GM19324 (cell line): ENCODE measurements at regions not wholly inside any gene's neighbourhood (a gene's known extent, or its start where the extent isn't known, plus 50 kb on each side); places are given as distances from the start of the nearest gene placed in this dataset.

Experiments used
- ATAC-seq: cut with Tn5 transposase; IDR thresholded peaks from one replicate; pipeline ENCODE4 v1.9.1; 2021; ENCODE audit warnings: mild to moderate bottlenecking, moderate library complexity; ENCODE audit not compliant: unreplicated experiment, low FRiP score

- no peak for ATAC-seq
Measured at GRCh38 chr15:39392469-39393047, 188.3 kb upstream of the THBS1 start.

- no peak for ATAC-seq
Measured at GRCh38 chr15:39393575-39394335, 187.1 kb upstream of the THBS1 start.

GRCh38 chr15:39394496-39394895, 186.4 kb upstream of the THBS1 start:
- no peak for ATAC-seq

- ATAC-seq: no peak
Measured at GRCh38 chr15:39396979-39397615, 183.8 kb upstream of the THBS1 start.

- ATAC-seq: no peak
Measured at GRCh38 chr15:39397883-39398282, 183.0 kb upstream of the THBS1 start.

GRCh38 chr15:39399600-39399999, 181.3 kb upstream of the THBS1 start:
- no peak for ATAC-seq

GRCh38 chr15:39400002-39400401, 180.9 kb upstream of the THBS1 start:
- no peak for ATAC-seq

- ATAC-seq: no peak
Measured at GRCh38 chr15:39400821-39401550, 179.9 kb upstream of the THBS1 start.

GRCh38 chr15:39403640-39404117, 177.2 kb upstream of the THBS1 start:
- ATAC-seq: no peak

GRCh38 chr15:39404767-39405181, 176.1 kb upstream of the THBS1 start:
- ATAC-seq: no peak

GRCh38 chr15:39406485-39406884, 174.4 kb upstream of the THBS1 start:
- ATAC-seq: peak; percentile 47

GRCh38 chr15:39407116-39407515, 173.8 kb upstream of the THBS1 start:
- ATAC-seq: no peak

- ATAC-seq: no peak
Measured at GRCh38 chr15:39409876-39410530, 170.9 kb upstream of the THBS1 start.

- ATAC-seq: no peak
Measured at GRCh38 chr15:39411102-39411989, 169.5 kb upstream of the THBS1 start.

GRCh38 chr15:39413558-39413957, 167.3 kb upstream of the THBS1 start:
- ATAC-seq: no peak

- no peak for ATAC-seq
Measured at GRCh38 chr15:39414201-39414600, 166.7 kb upstream of the THBS1 start.

- ATAC-seq: no peak
Measured at GRCh38 chr15:39415634-39416033, 165.2 kb upstream of the THBS1 start.

GRCh38 chr15:39416258-39416657, 164.6 kb upstream of the THBS1 start:
- no peak for ATAC-seq

- no peak for ATAC-seq
Measured at GRCh38 chr15:39417366-39418134, 163.3 kb upstream of the THBS1 start.
